IMR-90 (cell line): ENCODE measurements at regions not wholly inside any gene's neighbourhood (a gene's known extent, or its start where the extent isn't known, plus 50 kb on each side); places are given as distances from the start of the nearest gene placed in this dataset.

ENCODE experiments used
- ATAC-seq: fragments of 200-7000 bp; cut with Tn5 transposase; 2 replicates; pipeline ENCODE4 v1.9.1; 2020; ENCODE audit warnings: low read depth, mild to moderate bottlenecking, moderate library complexity
- BruUV-seq: library from RNA; stranded (reverse); fragments of 400-500 nt; replicated peaks from 2 replicates; lab custom pipeline; 2021; lab: Mats Ljungman, UMichigan
- CTCF ChIA-PET: fragments of 300-600 bp; formaldehyde crosslinking; extraction: SDS; loops from one replicate; lab custom pipeline; 2021; ENCODE audit warnings: antibody characterized with exemption; lab: Yijun Ruan, JAX
- POLR2A ChIA-PET: fragments of 300-600 bp; sonication (Branson Sonifier 250); formaldehyde crosslinking; loops from one replicate; lab custom pipeline; 2022; ENCODE audit warnings: antibody characterized with exemption; ENCODE audit not compliant: unreplicated experiment; lab: Charles Lee
- DNase-seq: peaks from one replicate; pipeline ENCODE4 v3.0.0; 2013
- H2AFZ ChIP-seq: replicated peaks from 2 replicates; pipeline ENCODE3; 2013; ENCODE audit warnings: low read length, mild to moderate bottlenecking; ENCODE audit not compliant: poor library complexity
- H2AK5ac ChIP-seq: 2 replicates; pipeline ENCODE4 v1.6.1; 2013; ENCODE audit warnings: low read depth, low read length, inconsistent platforms
- H2AK9ac ChIP-seq: replicated peaks from 2 replicates; pipeline ENCODE3; 2013; ENCODE audit warnings: mild to moderate bottlenecking, low read depth, low read length, moderate library complexity; ENCODE audit not compliant: poor library complexity
- H2BK120ac ChIP-seq: 2 replicates; pipeline ENCODE4 v1.6.1; 2013; ENCODE audit warnings: low read depth, low read length, inconsistent platforms
- H2BK15ac ChIP-seq: 3 replicates; pipeline ENCODE4 v1.6.1; 2013; ENCODE audit warnings: low read depth, low read length, inconsistent platforms
- H2BK20ac ChIP-seq: 2 replicates; pipeline ENCODE4 v1.6.1; 2013; ENCODE audit warnings: low read depth, mild to moderate bottlenecking, inconsistent platforms, low read length, moderate library complexity
- H2BK5ac ChIP-seq: 2 replicates; pipeline ENCODE4 v1.6.1; 2013; ENCODE audit warnings: mild to moderate bottlenecking, low read depth, low read length, inconsistent platforms; ENCODE audit not compliant: poor library complexity, severe bottlenecking
- H3K14ac ChIP-seq: replicated peaks from 2 replicates; pipeline ENCODE4 v1.6.1; 2013; ENCODE audit warnings: low read depth, low read length, inconsistent platforms
- H3K18ac ChIP-seq: 2 replicates; pipeline ENCODE4 v1.6.1; 2013; ENCODE audit warnings: low read depth, low read length, control low read depth
- H3K23ac ChIP-seq: 2 replicates; pipeline ENCODE4 v1.6.1; 2013; ENCODE audit warnings: low read depth, low read length, inconsistent platforms
- H3K27ac ChIP-seq: 2 replicates; pipeline ENCODE4 v1.5.1; 2013; ENCODE audit warnings: mild to moderate bottlenecking, control low read depth, low read length; ENCODE audit not compliant: insufficient read depth
- H3K27me3 ChIP-seq: 2 replicates; pipeline ENCODE4 v1.6.1; 2013; ENCODE audit warnings: low read length; ENCODE audit not compliant: control insufficient read depth, insufficient read depth
- H3K36me3 ChIP-seq: 2 replicates; pipeline ENCODE4 v1.6.1; 2013; ENCODE audit warnings: low read length, mixed read lengths; ENCODE audit not compliant: control insufficient read depth, insufficient read depth
- H3K4ac ChIP-seq: 2 replicates; pipeline ENCODE4 v1.6.1; 2013; ENCODE audit warnings: low read depth, low read length, inconsistent platforms
- H3K4me1 ChIP-seq: 2 replicates; pipeline ENCODE4 v1.6.1; 2013; ENCODE audit warnings: low read length, mixed read lengths; ENCODE audit not compliant: control insufficient read depth, insufficient read depth
- H3K4me2 ChIP-seq: 2 replicates; pipeline ENCODE4 v1.6.1; 2013; ENCODE audit warnings: low read depth, mild to moderate bottlenecking, control low read depth, low read length, moderate library complexity
- H3K4me3 ChIP-seq: 2 replicates; pipeline ENCODE4 v1.5.1; 2013; ENCODE audit warnings: low read depth, mild to moderate bottlenecking, control low read depth, low read length, moderate library complexity; ENCODE audit not compliant: insufficient read depth
- H3K56ac ChIP-seq: 2 replicates; pipeline ENCODE4 v1.6.1; 2013; ENCODE audit warnings: low read length, inconsistent platforms; ENCODE audit not compliant: insufficient read depth; ENCODE audit errors: extremely low read depth
- H3K79me1 ChIP-seq, 2 experiments: 2 replicates each; pipeline ENCODE4 v1.6.1; 2013; ENCODE audit warnings: low read length in 2 of 2, inconsistent platforms in 1 of 2, low read depth in 1 of 2
- H3K9ac ChIP-seq: 2 replicates; pipeline ENCODE4 v1.6.1; 2013; ENCODE audit warnings: low read depth, low read length, control low read depth
- H3K9me1 ChIP-seq: 2 replicates; pipeline ENCODE4 v1.6.1; 2013; ENCODE audit warnings: low read length, inconsistent platforms; ENCODE audit not compliant: insufficient read depth
- H3K9me3 ChIP-seq: 2 replicates; pipeline ENCODE4 v1.6.1; 2013; ENCODE audit warnings: low read length; ENCODE audit not compliant: control insufficient read depth, insufficient read depth
- H4K20me1 ChIP-seq: 2 replicates; pipeline ENCODE4 v1.6.1; 2013; ENCODE audit warnings: low read length, inconsistent platforms; ENCODE audit not compliant: insufficient read depth
- H4K5ac ChIP-seq: 2 replicates; pipeline ENCODE4 v1.6.1; 2013; ENCODE audit warnings: mild to moderate bottlenecking, low read depth, low read length, control low read depth
- H4K8ac ChIP-seq, 2 experiments: 2 replicates each; pipeline ENCODE4 v1.6.1; 2013; ENCODE audit warnings: low read depth in 2 of 2, low read length in 2 of 2, control low read depth in 1 of 2, inconsistent platforms in 1 of 2
- H4K91ac ChIP-seq: 2 replicates; pipeline ENCODE4 v1.6.1; 2013; ENCODE audit warnings: low read depth, low read length, inconsistent platforms; ENCODE audit not compliant: insufficient read depth
- BHLHE40 ChIP-seq: fragments of 150-350 bp; IDR thresholded peaks from 2 replicates; pipeline ENCODE4 v1.6.1; 2016; ENCODE audit warnings: mild to moderate bottlenecking, low read depth, low read length
- CEBPB ChIP-seq: IDR thresholded peaks from 2 replicates; pipeline ENCODE4 v1.6.1; 2012; ENCODE audit warnings: low read depth, low read length, improper control_type of control experiment
- CHD1 ChIP-seq: IDR thresholded peaks from 2 replicates; pipeline ENCODE4 v1.6.1; 2012; ENCODE audit warnings: low read depth, low read length, improper control_type of control experiment
- FOS ChIP-seq: fragments of 150-350 bp; IDR thresholded peaks from 2 replicates; pipeline ENCODE4 v1.6.1; 2016; ENCODE audit warnings: low read depth, low read length
- MAFK ChIP-seq: IDR thresholded peaks from 2 replicates; pipeline ENCODE4 v1.6.1; 2012; ENCODE audit warnings: low read depth, low read length, improper control_type of control experiment
- MXI1 ChIP-seq: IDR thresholded peaks from 2 replicates; pipeline ENCODE4 v1.6.1; 2012; ENCODE audit warnings: low read depth, mild to moderate bottlenecking, low read length, moderate library complexity, borderline replicate concordance
- NFE2L2 ChIP-seq: fragments of 150-350 bp; IDR thresholded peaks from 2 replicates; pipeline ENCODE4 v1.6.1; 2016; ENCODE audit warnings: low read depth, mild to moderate bottlenecking, low read length
- POLR2A ChIP-seq: IDR thresholded peaks from 2 replicates; pipeline ENCODE4 v1.6.1; 2012; ENCODE audit warnings: mild to moderate bottlenecking, low read depth, low read length
- RAD21 ChIP-seq: IDR thresholded peaks from 2 replicates; pipeline ENCODE4 v1.6.1; 2012; ENCODE audit warnings: low read length, improper control_type of control experiment
- RCOR1 ChIP-seq: IDR thresholded peaks from 2 replicates; pipeline ENCODE4 v1.6.1; 2012; ENCODE audit warnings: mild to moderate bottlenecking, low read length, improper control_type of control experiment; ENCODE audit not compliant: insufficient replicate concordance
- RFX5 ChIP-seq: IDR thresholded peaks from 2 replicates; pipeline ENCODE4 v1.8.0; 2012; ENCODE audit warnings: low read depth, mild to moderate bottlenecking, low read length, moderate library complexity
- SMC3 ChIP-seq: fragments of 150-350 bp; IDR thresholded peaks from 2 replicates; pipeline ENCODE4 v1.6.1; 2016; ENCODE audit warnings: low read depth, mild to moderate bottlenecking, antibody characterized with exemption, low read length, moderate library complexity
- WGBS, 2 experiments: methylation state at CpG; one replicate each; pipeline versions ENCODE4 v1.1.5 to v1.1.7; 2013; ENCODE audit warnings: missing lambda C conversion rate in 2 of 2; ENCODE audit not compliant: insufficient read length in 1 of 2; ENCODE audit errors: extremely low coverage in 2 of 2; 5-methylcytosine and 5-hydroxymethylcytosine counted together
- dilution Hi-C: fragments of 300-500 bp; cut with HindIII; formaldehyde crosslinking; loops from one replicate; pipeline ENCODE4 v1.14.3; 2018; ENCODE audit warnings: low sequenced_read_pairs; ENCODE audit not compliant: unreplicated experiment
- in situ Hi-C: fragments of 300-500 bp; cut with MboI; formaldehyde crosslinking; loops from 3 replicates; pipeline ENCODE4 v1.14.3; 2019; ENCODE audit warnings: low sequenced_read_pairs, inconsistent platforms, mixed read lengths
- intact Hi-C: fragments of 100-400 bp; cut with micrococcal nuclease; formaldehyde crosslinking; loops from 2 replicates; pipeline ENCODE4 v1.10.0; 2022
- TF ChIP-seq, protein P1 (sequence below): fragments of 150-350 bp; IDR thresholded peaks from 2 replicates; pipeline ENCODE4 v1.6.1; 2016; ENCODE audit warnings: low read depth, mild to moderate bottlenecking, low read length, moderate library complexity, borderline replicate concordance
- TF ChIP-seq, protein P2 (sequence below): fragments of 150-350 bp; IDR thresholded peaks from 2 replicates; pipeline ENCODE4 v1.6.1; 2017; ENCODE audit warnings: mild to moderate bottlenecking, antibody characterized with exemption, low read length, low read depth
- TF ChIP-seq, protein P3 (sequence below): conservative IDR thresholded peaks from 2 replicates; pipeline ENCODE4 v1.5.1; 2012; ENCODE audit warnings: mild to moderate bottlenecking, low read depth, low read length, improper control_type of control experiment

DNA sequence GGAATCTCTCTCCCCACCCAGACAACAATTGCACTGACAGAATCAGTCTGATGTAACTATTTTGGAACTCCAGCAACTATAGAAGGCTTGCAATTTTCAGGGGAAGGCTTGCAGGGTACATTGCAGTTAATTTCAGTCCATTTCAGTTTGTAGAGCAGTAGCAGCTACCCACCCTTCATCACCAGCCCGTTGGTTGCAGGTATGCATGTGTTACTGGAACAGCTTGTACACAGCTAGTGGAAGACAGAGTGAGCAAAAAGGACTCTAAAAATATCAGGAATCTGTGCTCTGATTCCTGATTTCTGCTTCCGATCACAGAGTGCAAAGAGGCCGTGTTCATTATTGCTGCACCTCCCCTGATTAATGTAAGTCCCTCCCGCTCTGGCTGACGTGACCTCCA lies 449.0 kb downstream of the NPHP4 start:
- Histone ChIP-seq H3K23ac (no peak overlapping the region), H3K27ac (no peak overlapping the region), H4K91ac (no peak overlapping the region), H2BK5ac (no peak overlapping the region), H3K4ac (no peak overlapping the region), H4K8ac (no peak overlapping the region), H3K18ac (no peak overlapping the region), H2BK15ac (no peak overlapping the region), H4K20me1 (no peaks in the 10 kb centered on the region), H3K27me3 (no peaks in the 10 kb centered on the region), H2BK120ac (no peak overlapping the region), H3K9me1 (no peaks in the 10 kb centered on the region), H2AK5ac (no peak overlapping the region), H3K14ac (no peak overlapping the region), H4K5ac (no peak overlapping the region), H3K4me2 (no peak overlapping the region), H3K9ac (no peak overlapping the region), H3K4me1 (no peaks in the 10 kb centered on the region), H2BK20ac (no peak overlapping the region), H3K56ac (no peak overlapping the region), H2AFZ (no peak overlapping the region), H3K4me3 (no peak overlapping the region), H3K36me3 (no peaks in the 10 kb centered on the region), H2AK9ac (no peak overlapping the region), H3K9me3 (peaks cover 3% of the 10 kb centered on the region; the same call in 1 of the 2 replicates), H3K79me1 (no peaks in the 10 kb centered on the region)
- intact Hi-C loops = no loop called here
- in situ Hi-C loops = no loop called here
- no peak for DNase-seq
- ChIA-PET POLR2A (no interaction called here), CTCF (no interaction called here)
- TF ChIP-seq, protein P1, sequence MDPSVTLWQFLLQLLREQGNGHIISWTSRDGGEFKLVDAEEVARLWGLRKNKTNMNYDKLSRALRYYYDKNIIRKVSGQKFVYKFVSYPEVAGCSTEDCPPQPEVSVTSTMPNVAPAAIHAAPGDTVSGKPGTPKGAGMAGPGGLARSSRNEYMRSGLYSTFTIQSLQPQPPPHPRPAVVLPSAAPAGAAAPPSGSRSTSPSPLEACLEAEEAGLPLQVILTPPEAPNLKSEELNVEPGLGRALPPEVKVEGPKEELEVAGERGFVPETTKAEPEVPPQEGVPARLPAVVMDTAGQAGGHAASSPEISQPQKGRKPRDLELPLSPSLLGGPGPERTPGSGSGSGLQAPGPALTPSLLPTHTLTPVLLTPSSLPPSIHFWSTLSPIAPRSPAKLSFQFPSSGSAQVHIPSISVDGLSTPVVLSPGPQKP = no peak
- TF ChIP-seq CHD1 = no peak
- TF ChIP-seq, protein P2, sequence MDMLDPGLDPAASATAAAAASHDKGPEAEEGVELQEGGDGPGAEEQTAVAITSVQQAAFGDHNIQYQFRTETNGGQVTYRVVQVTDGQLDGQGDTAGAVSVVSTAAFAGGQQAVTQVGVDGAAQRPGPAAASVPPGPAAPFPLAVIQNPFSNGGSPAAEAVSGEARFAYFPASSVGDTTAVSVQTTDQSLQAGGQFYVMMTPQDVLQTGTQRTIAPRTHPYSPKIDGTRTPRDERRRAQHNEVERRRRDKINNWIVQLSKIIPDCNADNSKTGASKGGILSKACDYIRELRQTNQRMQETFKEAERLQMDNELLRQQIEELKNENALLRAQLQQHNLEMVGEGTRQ = no peak
- no peak for TF ChIP-seq BHLHE40
- TF ChIP-seq POLR2A = no peak
- no peak for TF ChIP-seq RAD21
- no peak for TF ChIP-seq CEBPB
- TF ChIP-seq SMC3 = no peak
- TF ChIP-seq RCOR1 = no peak
- TF ChIP-seq MAFK = no peak
- no peak for TF ChIP-seq RFX5
- no peak for TF ChIP-seq MXI1
- no peak for TF ChIP-seq FOS
- TF ChIP-seq NFE2L2 = no peak
- TF ChIP-seq, protein P3, sequence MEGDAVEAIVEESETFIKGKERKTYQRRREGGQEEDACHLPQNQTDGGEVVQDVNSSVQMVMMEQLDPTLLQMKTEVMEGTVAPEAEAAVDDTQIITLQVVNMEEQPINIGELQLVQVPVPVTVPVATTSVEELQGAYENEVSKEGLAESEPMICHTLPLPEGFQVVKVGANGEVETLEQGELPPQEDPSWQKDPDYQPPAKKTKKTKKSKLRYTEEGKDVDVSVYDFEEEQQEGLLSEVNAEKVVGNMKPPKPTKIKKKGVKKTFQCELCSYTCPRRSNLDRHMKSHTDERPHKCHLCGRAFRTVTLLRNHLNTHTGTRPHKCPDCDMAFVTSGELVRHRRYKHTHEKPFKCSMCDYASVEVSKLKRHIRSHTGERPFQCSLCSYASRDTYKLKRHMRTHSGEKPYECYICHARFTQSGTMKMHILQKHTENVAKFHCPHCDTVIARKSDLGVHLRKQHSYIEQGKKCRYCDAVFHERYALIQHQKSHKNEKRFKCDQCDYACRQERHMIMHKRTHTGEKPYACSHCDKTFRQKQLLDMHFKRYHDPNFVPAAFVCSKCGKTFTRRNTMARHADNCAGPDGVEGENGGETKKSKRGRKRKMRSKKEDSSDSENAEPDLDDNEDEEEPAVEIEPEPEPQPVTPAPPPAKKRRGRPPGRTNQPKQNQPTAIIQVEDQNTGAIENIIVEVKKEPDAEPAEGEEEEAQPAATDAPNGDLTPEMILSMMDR = no peak
- dilution Hi-C loops = no loop called here
- no TSS peak for BruUV-seq
- ATAC-seq = no peak
- no CpG with 5 or more reads among the region's 5 CpGs for WGBS, 2 experiments
